Trophoblast cell (in vitro differentiated cells and primary cell): ENCODE measurements at regions not wholly inside any gene's neighbourhood (a gene's known extent, or its start where the extent isn't known, plus 50 kb on each side); places are given as distances from the start of the nearest gene placed in this dataset.
A peak's percentile ranks its signal among the peaks of the same experiment; 100 is the strongest.

ENCODE experiments used
- DNase-seq, 2 donors: peaks; one replicate each; pipeline ENCODE4 v3.0.0-alpha.2; 2016
- H2AFZ ChIP-seq: 2 replicates; pipeline ENCODE4 v1.6.1; 2013; ENCODE audit warnings: low read length, moderate library complexity, mild to moderate bottlenecking; ENCODE audit not compliant: insufficient read depth, poor library complexity
- H2AK5ac ChIP-seq: 2 replicates; pipeline ENCODE4 v1.6.1; 2013; ENCODE audit warnings: mild to moderate bottlenecking, low read length
- H2BK120ac ChIP-seq: 2 replicates; pipeline ENCODE4 v1.6.1; 2013; ENCODE audit warnings: low read length, mild to moderate bottlenecking, moderate library complexity; ENCODE audit not compliant: insufficient read depth, poor library complexity
- H2BK12ac ChIP-seq: 2 replicates; pipeline ENCODE4 v1.6.1; 2013; ENCODE audit warnings: mild to moderate bottlenecking, low read length, moderate library complexity
- H2BK5ac ChIP-seq: 2 replicates; pipeline ENCODE4 v1.6.1; 2013; ENCODE audit warnings: low read length, low read depth, moderate library complexity, mild to moderate bottlenecking; ENCODE audit not compliant: poor library complexity
- H3K14ac ChIP-seq: 2 replicates; pipeline ENCODE4 v1.6.1; 2013; ENCODE audit warnings: mild to moderate bottlenecking, low read length
- H3K18ac ChIP-seq: 2 replicates; pipeline ENCODE4 v1.6.1; 2013; ENCODE audit warnings: mild to moderate bottlenecking, low read length
- H3K23ac ChIP-seq: 2 replicates; pipeline ENCODE4 v1.6.1; 2013; ENCODE audit warnings: low read length
- H3K27ac ChIP-seq: 2 replicates; pipeline ENCODE4 v1.5.1; 2013; ENCODE audit warnings: low read depth, mild to moderate bottlenecking, inconsistent platforms, low read length, moderate library complexity
- H3K27me3 ChIP-seq: 2 replicates; pipeline ENCODE4 v1.6.1; 2013; ENCODE audit warnings: inconsistent platforms, mild to moderate bottlenecking, low read length, moderate library complexity; ENCODE audit not compliant: insufficient read depth
- H3K36me3 ChIP-seq, 2 experiments: 1 replicate in 1 of 2; 2 replicates in 1 of 2; pipeline ENCODE4 v1.6.1; 2013; ENCODE audit warnings: low read length in 2 of 2, mild to moderate bottlenecking in 2 of 2, moderate library complexity in 1 of 2; ENCODE audit not compliant: insufficient read depth in 2 of 2, control insufficient read depth in 1 of 2
- H3K4ac ChIP-seq: 2 replicates; pipeline ENCODE4 v1.6.1; 2013; ENCODE audit warnings: low read depth, mild to moderate bottlenecking, low read length, moderate library complexity
- H3K4me1 ChIP-seq, 2 experiments: 1 replicate in 1 of 2; 2 replicates in 1 of 2; pipeline ENCODE4 v1.6.1; 2013; ENCODE audit warnings: low read length in 2 of 2, mild to moderate bottlenecking in 2 of 2, moderate library complexity in 1 of 2; ENCODE audit not compliant: insufficient read depth in 2 of 2, control insufficient read depth in 1 of 2
- H3K4me2 ChIP-seq: 2 replicates; pipeline ENCODE4 v1.6.1; 2013; ENCODE audit warnings: inconsistent platforms, mild to moderate bottlenecking, low read length, moderate library complexity
- H3K4me3 ChIP-seq: 2 replicates; pipeline ENCODE4 v1.5.1; 2013; ENCODE audit warnings: mild to moderate bottlenecking, low read depth, low read length, inconsistent platforms
- H3K79me1 ChIP-seq: one replicate; pipeline ENCODE4 v1.6.1; 2013; ENCODE audit warnings: low read length
- H3K79me2 ChIP-seq: 2 replicates; pipeline ENCODE4 v1.6.1; 2013; ENCODE audit warnings: low read length, mild to moderate bottlenecking; ENCODE audit not compliant: control insufficient read depth, insufficient read depth, poor library complexity
- H3K9ac ChIP-seq: 2 replicates; pipeline ENCODE4 v1.6.1; 2013; ENCODE audit warnings: mild to moderate bottlenecking, low read length
- H3K9me3 ChIP-seq: 2 replicates; pipeline ENCODE4 v1.6.1; 2013; ENCODE audit warnings: low read depth, mild to moderate bottlenecking, control low read depth, inconsistent platforms, low read length; ENCODE audit not compliant: insufficient read depth
- H4K12ac ChIP-seq: 2 replicates; pipeline ENCODE4 v1.6.1; 2013; ENCODE audit warnings: low read depth, mild to moderate bottlenecking, low read length, moderate library complexity
- H4K8ac ChIP-seq: 2 replicates; pipeline ENCODE4 v1.6.1; 2013; ENCODE audit warnings: low read depth, mild to moderate bottlenecking, low read length, moderate library complexity
- H4K91ac ChIP-seq: one replicate; pipeline ENCODE4 v1.6.1; 2013; ENCODE audit warnings: low read depth, mild to moderate bottlenecking, low read length, moderate library complexity
- WGBS: extraction: QIAGEN DNeasy Blood & Tissue Kit; methylation state at CpG from one replicate; pipeline ENCODE4 v1.1.7; 2013; ENCODE audit warnings: missing lambda C conversion rate; ENCODE audit not compliant: insufficient read length, insufficient coverage; ENCODE audit errors: extremely low coverage; 5-methylcytosine and 5-hydroxymethylcytosine counted together

- no peaks in the 10 kb centered on the region for H3K4me1 ChIP-seq
- no peak overlapping the region for H2BK5ac ChIP-seq
- H4K12ac ChIP-seq = no peak overlapping the region
- no peak overlapping the region for H3K18ac ChIP-seq
- no peak overlapping the region for H3K27ac ChIP-seq
- no peak overlapping the region for H2AK5ac ChIP-seq
- no peak overlapping the region for H4K91ac ChIP-seq
- H4K8ac ChIP-seq = no peak overlapping the region
- H2BK120ac ChIP-seq = no peak overlapping the region
- no peak overlapping the region for H3K4me2 ChIP-seq
- H3K79me1 ChIP-seq = no peaks in the 10 kb centered on the region
- H3K9ac ChIP-seq = no peak overlapping the region
- H2AFZ ChIP-seq = no peak overlapping the region
- H3K27me3 ChIP-seq = no peaks in the 10 kb centered on the region
- H3K23ac ChIP-seq = no peak overlapping the region
- H2BK12ac ChIP-seq = no peak overlapping the region
- no peak overlapping the region for H3K4ac ChIP-seq
- WGBS = no CpG with 5 or more reads among the region's 2 CpGs
- H3K36me3 ChIP-seq = no peaks in the 10 kb centered on the region
- H3K9me3 ChIP-seq = no peaks in the 10 kb centered on the region
- DNase-seq = peak; percentile 63 to 76
- no peak overlapping the region for H3K14ac ChIP-seq
- H3K4me3 ChIP-seq = no peak overlapping the region
- H3K79me2 ChIP-seq = no peaks in the 10 kb centered on the region
Measured at GRCh38 chr6:165191461-165191860, 117.9 kb downstream of the C6orf118 start.

- Histone ChIP-seq H3K9me3 (peaks cover 4% of the 10 kb centered on the region), H4K91ac (no peak overlapping the region), H3K23ac (no peak overlapping the region), H3K36me3 (no peaks in the 10 kb centered on the region), H2BK12ac (no peak overlapping the region), H3K79me1 (no peaks in the 10 kb centered on the region), H2BK120ac (no peak overlapping the region), H3K4ac (no peak overlapping the region), H3K27me3 (no peaks in the 10 kb centered on the region), H3K18ac (no peak overlapping the region), H2BK5ac (no peak overlapping the region), H3K4me2 (no peak overlapping the region), H3K9ac (no peak overlapping the region), H2AK5ac (no peak overlapping the region), H3K79me2 (no peaks in the 10 kb centered on the region), H3K14ac (no peak overlapping the region), H3K4me1 (no peaks in the 10 kb centered on the region), H2AFZ (no peak overlapping the region), H3K27ac (no peak overlapping the region), H3K4me3 (no peak overlapping the region), H4K12ac (no peak overlapping the region), H4K8ac (no peak overlapping the region)
- peak; percentile 80 to 93 for DNase-seq
- no CpG with 5 or more reads among the region's 10 CpGs for WGBS
Measured at GRCh38 chr6:165186441-165187205, 122.8 kb downstream of the C6orf118 start.

- H3K9me3 ChIP-seq = peaks cover 4% of the 10 kb centered on the region
- H4K8ac ChIP-seq = no peak overlapping the region
- no peak overlapping the region for H3K9ac ChIP-seq
- WGBS = no CpG with 5 or more reads among the region's 7 CpGs
- no peak for DNase-seq
- no peak overlapping the region for H2AFZ ChIP-seq
- no peak overlapping the region for H3K18ac ChIP-seq
- H3K4me3 ChIP-seq = no peak overlapping the region
- H3K27me3 ChIP-seq = no peaks in the 10 kb centered on the region
- no peak overlapping the region for H4K12ac ChIP-seq
- no peaks in the 10 kb centered on the region for H3K36me3 ChIP-seq
- H2BK5ac ChIP-seq = no peak overlapping the region
- no peak overlapping the region for H3K14ac ChIP-seq
- H3K27ac ChIP-seq = no peak overlapping the region
- H2BK120ac ChIP-seq = no peak overlapping the region
- no peak overlapping the region for H2AK5ac ChIP-seq
- no peak overlapping the region for H3K4ac ChIP-seq
- no peaks in the 10 kb centered on the region for H3K4me1 ChIP-seq
- no peak overlapping the region for H3K4me2 ChIP-seq
- H2BK12ac ChIP-seq = no peak overlapping the region
- no peaks in the 10 kb centered on the region for H3K79me1 ChIP-seq
- no peak overlapping the region for H4K91ac ChIP-seq
- H3K23ac ChIP-seq = no peak overlapping the region
- H3K79me2 ChIP-seq = no peaks in the 10 kb centered on the region
Measured at GRCh38 chr6:165186041-165186440, 123.4 kb downstream of the C6orf118 start.

- H3K27me3 ChIP-seq = no peaks in the 10 kb centered on the region
- no peak overlapping the region for H3K9ac ChIP-seq
- H3K79me2 ChIP-seq = no peaks in the 10 kb centered on the region
- no peak overlapping the region for H2AFZ ChIP-seq
- peaks cover 4% of the 10 kb centered on the region for H3K9me3 ChIP-seq
- no peak overlapping the region for H3K4me3 ChIP-seq
- no peak overlapping the region for H3K14ac ChIP-seq
- 100% methylated on average over 3 of the region's 11 CpGs for WGBS
- H3K4me1 ChIP-seq = no peaks in the 10 kb centered on the region
- H4K8ac ChIP-seq = no peak overlapping the region
- H3K79me1 ChIP-seq = no peaks in the 10 kb centered on the region
- H3K27ac ChIP-seq = no peak overlapping the region
- no peak overlapping the region for H4K12ac ChIP-seq
- H3K18ac ChIP-seq = no peak overlapping the region
- no peak for DNase-seq
- no peak overlapping the region for H2BK12ac ChIP-seq
- H4K91ac ChIP-seq = no peak overlapping the region
- H3K23ac ChIP-seq = no peak overlapping the region
- H3K4me2 ChIP-seq = no peak overlapping the region
- no peaks in the 10 kb centered on the region for H3K36me3 ChIP-seq
- H2BK120ac ChIP-seq = no peak overlapping the region
- no peak overlapping the region for H3K4ac ChIP-seq
- H2BK5ac ChIP-seq = no peak overlapping the region
- H2AK5ac ChIP-seq = no peak overlapping the region
Measured at GRCh38 chr6:165184192-165184979, 125.0 kb downstream of the C6orf118 start.
